Mammary epithelial cell (primary cell): ENCODE measurements at regions not wholly inside any gene's neighbourhood (a gene's known extent, or its start where the extent isn't known, plus 50 kb on each side); places are given as distances from the start of the nearest gene placed in this dataset.

Experiments
- CTCF ChIP-seq, 2 donors: IDR thresholded peaks in 1 of 2; conservative IDR thresholded peaks in 1 of 2; 2 replicates each; pipeline ENCODE4 v1.5.1; 2011 to 2012; ENCODE audit warnings: inconsistent platforms in 2 of 2, low read length in 2 of 2, mild to moderate bottlenecking in 2 of 2, control low read depth in 1 of 2, low read depth in 1 of 2; ENCODE audit not compliant: insufficient read depth in 1 of 2; ENCODE audit errors: extremely low read depth in 1 of 2
- EZH2 ChIP-seq: IDR thresholded peaks from 2 replicates; pipeline ENCODE4 v1.6.1; 2012; ENCODE audit warnings: low read length, inconsistent platforms, borderline replicate concordance

- TF ChIP-seq CTCF (conservative IDR thresholded peaks at IDR 0.05 in 1 of 2, IDR thresholded peaks at IDR 0.05 in 1 of 2; ENCODE audit: extremely low read depth in 1 of 2, insufficient read depth in 1 of 2, low read depth in 1 of 2, low read length in 2 of 2) = no peak
- no peak for TF ChIP-seq EZH2
Observed at GRCh38 chrX:99010957-99011356, 1399.1 kb downstream of the PCDH19 start.
